ENCODE measurements at regions not wholly inside any gene's neighbourhood (a gene's known extent, or its start where the extent isn't known, plus 50 kb on each side); places are given as distances from the start of the nearest gene placed in this dataset.

GRCh38 chr6:87951751-87952150 is 95.9 kb upstream of the SPACA1 start:
- no peak overlapping the region for H3K9ac ChIP-seq (replicated peaks; ENCODE audit: extremely low read depth, insufficient read depth, low read length)
- POLR2A ChIA-PET: no interaction called here
- CTCF ChIA-PET: no interaction called here
- no peaks in the 10 kb centered on the region for H3K79me2 ChIP-seq (ENCODE audit: control insufficient read depth, insufficient read depth, low read length)
- no TSS peak for BruUV-seq (replicated peaks)
- H3K4me2 ChIP-seq (ENCODE audit: insufficient read depth, low read length): no peak overlapping the region
- H2AFZ ChIP-seq (ENCODE audit: low read depth, low read length): no peak overlapping the region
- DNase-seq (ENCODE audit: low read depth, low spot score) (no peak), FAIRE-seq (no peak)
- no peaks in the 10 kb centered on the region for H3K4me1 ChIP-seq (ENCODE audit: control insufficient read depth, extremely low read depth, insufficient read depth, low read length)
- TF ChIP-seq MAX (IDR thresholded peaks at IDR 0.05; ENCODE audit: insufficient read depth, insufficient read length) (no peak), JUN (IDR thresholded peaks at IDR 0.05; ENCODE audit: borderline replicate concordance, insufficient read depth, insufficient read length, low read depth) (no peak), POLR2A (IDR thresholded peaks at IDR 0.05; ENCODE audit: low read depth, low read length) (no peak), GATA2 (IDR thresholded peaks at IDR 0.05; ENCODE audit: insufficient read depth, insufficient read length, low read depth, low read length) (no peak), CTCF (IDR thresholded peaks at IDR 0.05; ENCODE audit: extremely low read depth in 1 of 2, insufficient read depth in 1 of 2, low read depth in 1 of 2, low read length in 2 of 2) (no peak), POLR2AphosphoS5 (IDR thresholded peaks at IDR 0.05; ENCODE audit: insufficient read depth, low read depth, low read length) (no peak), EZH2 (IDR thresholded peaks at IDR 0.05; ENCODE audit: borderline replicate concordance, low read depth, low read length, severe bottlenecking) (no peak)
- H3K9me1 ChIP-seq (replicated peaks; ENCODE audit: control insufficient read depth, extremely low read depth, insufficient read depth, low read length): no peaks in the 10 kb centered on the region
- no peaks in the 10 kb centered on the region for H4K20me1 ChIP-seq (replicated peaks; ENCODE audit: control insufficient read depth, extremely low read depth, insufficient read depth, low read length)
- no peaks in the 10 kb centered on the region for H3K9me3 ChIP-seq (replicated peaks; ENCODE audit: control insufficient read depth, insufficient read depth, low read length)
- H3K4me3 ChIP-seq (replicated peaks in 1 of 3; ENCODE audit: insufficient read depth in 1 of 3, low read depth in 1 of 3, low read length in 3 of 3): no peak overlapping the region
- intact Hi-C loops (cut with micrococcal nuclease): no loop called here
- H3K27ac ChIP-seq (ENCODE audit: insufficient read depth, low read depth, low read length): no peak overlapping the region
- H3K27me3 ChIP-seq (ENCODE audit: control insufficient read depth in 2 of 2, insufficient read depth in 2 of 2, low read length in 2 of 2): no peaks in the 10 kb centered on the region
- dilution Hi-C loops (cut with MboI; ENCODE audit: extremely low pct_ligation_motif_present, low sequenced_read_pairs): no loop called here
- H3K36me3 ChIP-seq (ENCODE audit: control insufficient read depth in 2 of 2, extremely low read depth in 1 of 2, insufficient read depth in 2 of 2, low read length in 2 of 2): no peaks in the 10 kb centered on the region
